Testis (tissue), 2 donors: ENCODE measurements at regions not wholly inside any gene's neighbourhood (a gene's known extent, or its start where the extent isn't known, plus 50 kb on each side); places are given as distances from the start of the nearest gene placed in this dataset.

Experiments
- CTCF ChIP-seq, 3 experiments: fragments of 450-650 bp in 2 of 3; fragments of 200-600 bp in 1 of 3; sonication (generic) in 1 of 3; IDR thresholded peaks; one replicate each; pipeline ENCODE4 v1.5.1; 2016 to 2019; ENCODE audit warnings: antibody characterized with exemption in 3 of 3, mild to moderate bottlenecking in 2 of 3, moderate library complexity in 1 of 3
- POLR2A ChIP-seq: fragments of 450-650 bp; IDR thresholded peaks from one replicate; pipeline ENCODE4 v1.6.1; 2017; ENCODE audit warnings: antibody characterized with exemption, mild to moderate bottlenecking, moderate library complexity

DNA sequence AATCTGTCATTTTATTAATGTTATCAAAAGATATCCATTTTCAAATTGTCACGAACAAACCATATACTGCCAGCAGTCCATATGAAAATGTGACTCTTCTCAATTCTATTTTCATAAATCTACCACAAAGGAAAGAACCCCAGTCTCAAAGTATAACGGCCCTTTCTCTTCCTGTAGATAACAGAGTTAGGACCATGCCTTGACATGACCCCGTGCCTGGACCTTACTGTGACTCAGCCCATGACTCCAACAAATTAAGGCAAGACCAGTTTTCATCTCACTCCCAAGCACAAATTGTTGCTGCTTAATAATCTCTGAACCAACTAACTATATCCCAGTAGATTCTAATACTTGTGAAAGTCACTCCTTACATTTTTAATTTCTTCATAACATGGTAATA lies 124.4 kb upstream of the NFIA start:
- TF ChIP-seq CTCF (IDR thresholded peaks at IDR 0.05): no peak
- TF ChIP-seq POLR2A: no peak
